GM20431 (cell line): ENCODE measurements at regions not wholly inside any gene's neighbourhood (a gene's known extent, or its start where the extent isn't known, plus 50 kb on each side); places are given as distances from the start of the nearest gene placed in this dataset.
"Not testable (repeated sequence)": the region's sequence is repeated elsewhere in the genome, so short reads cannot be mapped to it uniquely, and the experiment has no call there.

Experiments
- in situ Hi-C: fragments of 300-500 bp; cut with MseI, MboI; formaldehyde crosslinking; loops from one replicate; pipeline ENCODE4 v1.15.0; 2020; ENCODE audit warnings: low sequenced_read_pairs; ENCODE audit not compliant: unreplicated experiment

GRCh38 chr7:124183649-124184048, 150.8 kb upstream of the TMEM229A start:
- in situ Hi-C loops: no loop called here

GRCh38 chr7:124179641-124180040, 146.8 kb upstream of the TMEM229A start:
- in situ Hi-C loops: no loop called here

DNA sequence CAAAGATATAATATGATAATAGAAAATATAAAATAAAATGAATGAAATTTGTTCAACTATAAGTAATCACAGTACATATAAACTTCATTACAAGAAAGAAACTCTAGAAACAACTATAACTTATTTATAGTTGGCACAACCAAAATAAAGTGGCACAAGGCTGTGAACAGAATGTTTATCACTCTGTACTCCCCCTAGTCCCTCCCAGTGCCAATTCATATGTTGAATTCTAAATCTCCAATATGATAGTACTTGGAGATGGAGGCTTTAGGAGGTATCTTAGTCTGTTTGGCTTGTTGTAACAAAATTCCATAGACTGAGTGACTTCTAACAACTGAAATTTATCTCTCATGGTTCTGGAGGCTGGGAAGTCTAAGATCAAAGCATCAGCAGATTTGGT, 145.0 kb upstream of the TMEM229A start:
- in situ Hi-C loops: no loop called here

GRCh38 chr7:124171812-124172211, 138.9 kb upstream of the TMEM229A start:
- in situ Hi-C loops: loop anchor here (25.0 kb wide), 1 partner anchor 615 kb away; no protein-coding TSS in a partner anchor

DNA sequence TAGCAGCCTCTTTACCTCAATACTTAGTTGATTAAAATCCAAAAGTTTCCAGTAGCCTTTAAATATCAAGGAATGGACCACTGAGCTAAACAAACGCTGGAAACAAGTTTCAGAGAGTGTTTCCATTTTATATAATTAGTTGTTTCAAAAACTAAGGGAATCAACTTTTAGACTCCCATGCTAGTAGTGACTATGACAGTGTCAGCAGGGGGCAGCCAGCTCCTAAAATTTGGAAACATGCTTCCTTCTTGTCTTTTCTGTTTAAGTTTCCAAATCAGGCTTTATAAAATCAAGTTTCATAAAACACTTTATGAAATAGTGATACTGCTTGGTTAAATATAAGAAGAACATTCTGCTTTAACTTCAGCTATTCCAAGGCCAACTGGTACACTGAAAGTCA, 138.2 kb upstream of the TMEM229A start:
- in situ Hi-C loops: loop anchor here (25.0 kb wide), 1 partner anchor 616 kb away; no protein-coding TSS in a partner anchor

DNA sequence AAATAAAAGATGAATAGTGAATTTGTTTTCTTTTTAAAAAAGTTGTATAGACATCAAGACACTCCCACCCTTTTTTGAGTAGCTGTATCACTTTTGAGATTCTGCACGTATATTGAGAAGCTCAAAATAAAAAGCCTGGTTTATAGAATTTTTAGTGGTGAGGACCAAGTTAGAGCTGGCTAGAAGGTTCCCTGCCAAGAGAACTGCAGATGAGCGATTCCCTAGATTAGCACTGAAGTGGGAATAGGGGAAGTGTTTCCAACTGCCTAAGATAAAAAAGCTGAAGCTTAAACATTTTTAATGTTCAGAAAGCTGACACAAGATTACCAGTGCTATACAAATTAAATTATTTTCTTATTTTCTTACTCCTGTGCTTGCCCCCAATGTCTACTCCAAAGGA, 135.7 kb upstream of the TMEM229A start:
- in situ Hi-C loops: loop anchor here (25.0 kb wide), 1 partner anchor 619 kb away; no protein-coding TSS in a partner anchor

- in situ Hi-C loops: loop anchor here (25.0 kb wide), 1 partner anchor 625 kb away; no protein-coding TSS in a partner anchor
Measured at GRCh38 chr7:124162667-124163066, 129.8 kb upstream of the TMEM229A start.

GRCh38 chr7:124155432-124156022, 122.7 kb upstream of the TMEM229A start:
- in situ Hi-C loops: loop anchor here (25.0 kb wide), 1 partner anchor 632 kb away; no protein-coding TSS in a partner anchor

DNA sequence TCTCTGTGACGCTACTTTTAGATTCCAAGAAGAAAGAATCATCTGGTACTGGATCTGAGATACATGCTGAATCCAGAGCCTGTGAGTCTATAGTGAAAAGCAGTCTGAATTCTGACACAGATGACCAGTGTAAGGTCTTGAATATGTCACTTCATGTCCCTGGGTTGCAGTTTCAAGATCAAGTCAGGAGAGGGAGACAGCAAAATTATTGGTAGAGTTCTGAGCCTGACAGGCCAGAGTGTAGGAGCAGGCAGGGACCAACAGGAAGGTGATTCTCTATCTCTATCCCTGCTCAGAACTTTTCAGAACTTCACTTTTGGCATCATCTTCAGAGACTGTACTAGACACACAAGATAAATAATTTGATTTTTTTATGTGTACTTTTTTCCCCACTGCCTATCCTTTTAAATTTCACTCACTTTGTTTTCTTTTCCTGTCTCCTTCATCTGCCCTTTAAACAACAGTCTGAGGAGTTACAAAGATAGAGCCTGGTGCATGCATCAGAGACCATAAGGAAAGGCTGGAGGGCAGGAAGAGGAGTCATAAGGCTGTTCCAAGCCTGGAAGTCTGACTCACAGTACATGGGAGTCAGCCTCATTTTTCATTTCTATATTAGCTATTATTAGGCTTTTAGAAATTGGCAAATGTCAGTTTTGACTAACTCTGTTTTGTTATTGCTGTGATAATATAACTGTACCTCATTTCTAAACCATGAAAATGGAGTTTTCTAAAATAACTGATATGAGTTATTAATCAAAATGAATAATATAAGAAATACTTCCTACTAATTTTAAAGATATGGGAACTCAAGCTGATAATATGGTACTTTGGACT, 120.2 kb upstream of the TMEM229A start:
- in situ Hi-C loops: loop anchor here (25.0 kb wide), 1 partner anchor 634 kb away; no protein-coding TSS in a partner anchor

- in situ Hi-C loops: no loop called here
Measured at GRCh38 chr7:124137664-124138063, 104.8 kb upstream of the TMEM229A start.

- in situ Hi-C loops: no loop called here
Measured at GRCh38 chr7:124124201-124124600, 91.3 kb upstream of the TMEM229A start.

DNA sequence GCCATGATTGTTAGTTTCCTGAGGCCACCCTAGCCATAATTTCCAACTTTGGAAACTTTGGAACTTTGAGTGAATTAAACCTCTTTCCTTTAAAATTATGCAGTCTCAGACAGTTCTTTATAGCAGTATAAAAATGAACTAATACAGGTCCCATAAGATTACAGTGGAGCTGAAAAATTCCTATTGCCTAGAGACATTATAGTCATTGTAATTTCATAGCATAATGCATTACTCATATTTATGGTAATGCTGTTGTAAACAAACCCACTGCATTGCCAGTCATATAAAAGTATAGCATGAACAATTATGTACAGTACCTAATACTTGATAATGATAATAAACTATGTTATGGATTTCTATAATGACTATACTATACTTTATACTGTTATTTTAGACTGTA, 88.0 kb upstream of the TMEM229A start:
- in situ Hi-C loops: no loop called here

DNA sequence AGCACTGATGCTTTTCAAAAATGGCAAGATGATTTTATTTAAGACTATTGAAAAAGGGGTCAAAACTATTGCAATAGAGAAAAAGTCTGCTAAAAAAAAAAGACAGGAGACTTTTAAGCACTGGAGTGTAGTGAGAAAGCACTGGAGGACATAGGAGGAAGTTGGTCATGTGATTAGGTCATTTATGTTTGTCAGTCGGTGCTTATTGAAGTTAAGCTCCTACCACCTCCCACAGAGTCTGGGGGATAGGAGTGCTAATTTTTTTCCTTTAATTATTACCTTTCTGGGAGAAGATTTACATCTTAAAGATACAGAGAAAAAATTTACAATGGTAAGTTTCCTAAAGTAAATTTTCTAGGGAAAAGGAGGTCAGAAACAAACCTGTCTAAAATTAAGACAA, 80.2 kb upstream of the TMEM229A start:
- in situ Hi-C loops: no loop called here

DNA sequence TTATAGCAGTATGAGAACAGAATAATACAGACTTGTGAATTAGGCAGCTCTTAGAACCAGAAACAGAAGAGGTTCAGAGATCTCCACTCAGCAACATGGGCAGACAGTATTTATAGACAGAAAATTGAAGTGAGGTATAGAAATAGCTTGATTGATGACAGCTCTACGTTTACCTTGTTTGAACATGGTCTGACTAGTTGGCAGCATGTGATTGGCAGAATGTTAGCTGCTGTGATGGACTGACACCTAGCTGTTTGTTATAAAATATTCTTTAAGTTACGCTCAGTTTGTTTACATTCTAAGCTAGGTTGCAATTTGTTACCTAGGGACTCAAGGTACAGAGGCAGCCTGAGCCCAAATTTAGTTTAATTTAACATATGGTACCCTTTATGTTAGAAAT, 73.7 kb upstream of the TMEM229A start:
- in situ Hi-C loops: no loop called here

DNA sequence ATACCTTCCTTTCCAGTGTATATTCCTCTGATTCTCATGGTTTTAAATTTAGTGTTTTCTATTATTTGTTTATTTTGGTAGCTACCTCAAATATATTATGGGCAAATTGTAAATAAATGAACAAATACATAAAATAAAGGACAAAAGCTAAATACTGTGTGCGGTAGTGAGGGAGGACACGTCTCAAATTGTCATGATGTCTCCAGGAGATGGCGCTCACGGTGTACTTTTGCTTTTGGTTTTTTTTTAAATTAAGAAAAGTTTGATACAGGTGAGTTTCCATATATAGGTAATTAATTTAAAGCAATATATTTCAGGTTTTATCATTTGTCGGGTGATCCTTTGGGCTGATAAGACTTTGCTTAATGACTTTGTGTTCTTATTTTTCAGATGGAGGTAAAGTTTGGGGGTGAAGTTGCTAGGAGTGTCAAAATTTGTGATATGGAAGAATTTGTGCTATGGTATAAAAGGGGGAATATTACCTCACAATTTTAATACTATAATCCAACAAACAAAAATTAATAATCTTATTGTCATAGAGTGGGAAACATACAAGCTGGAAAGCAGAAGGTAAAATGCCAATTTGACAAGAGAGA, 68.4 kb upstream of the TMEM229A start:
- in situ Hi-C loops: no loop called here

- in situ Hi-C loops: no loop called here
Measured at GRCh38 chr7:124100190-124100589, 67.3 kb upstream of the TMEM229A start.

- in situ Hi-C loops: not testable (repeated sequence)
Measured at GRCh38 chr7:124099585-124099984, 66.7 kb upstream of the TMEM229A start.

DNA sequence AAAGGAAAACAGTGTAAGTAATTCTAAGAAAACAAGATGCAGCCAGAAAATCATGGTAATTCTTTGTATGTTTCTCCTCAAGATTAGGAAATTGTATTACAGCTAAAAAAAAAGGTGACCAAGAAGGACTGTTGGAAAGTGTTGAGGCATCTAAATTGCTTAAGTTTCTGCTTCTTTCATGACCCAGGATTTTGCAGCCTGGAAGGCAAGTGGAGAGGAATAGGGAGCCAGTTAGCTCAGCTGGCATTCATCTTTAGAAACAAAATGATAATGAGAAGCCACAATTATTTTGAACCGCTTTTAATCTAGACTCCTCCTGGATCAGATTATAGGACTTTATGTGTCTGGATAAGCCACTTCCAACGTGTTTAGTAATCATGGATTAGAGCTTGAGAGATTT, 56.8 kb upstream of the TMEM229A start:
- in situ Hi-C loops: no loop called here

DNA sequence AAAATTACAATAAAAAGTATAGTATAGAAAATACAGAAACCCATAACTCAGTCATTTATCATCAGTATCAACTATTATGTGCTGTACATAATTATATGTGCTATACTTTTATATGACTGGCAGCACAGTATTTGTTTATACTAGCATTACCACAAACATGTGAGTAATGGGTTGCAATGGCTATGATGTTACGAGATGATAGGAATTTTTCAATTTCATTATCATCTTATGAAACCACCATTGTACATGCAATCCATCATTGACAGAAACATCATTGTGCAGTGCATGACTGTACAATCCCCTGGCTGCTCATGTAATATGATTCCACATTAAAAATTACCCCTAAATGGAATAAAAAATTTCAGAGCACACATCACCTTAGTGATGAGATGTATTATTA, 55.7 kb upstream of the TMEM229A start:
- in situ Hi-C loops: no loop called here

DNA sequence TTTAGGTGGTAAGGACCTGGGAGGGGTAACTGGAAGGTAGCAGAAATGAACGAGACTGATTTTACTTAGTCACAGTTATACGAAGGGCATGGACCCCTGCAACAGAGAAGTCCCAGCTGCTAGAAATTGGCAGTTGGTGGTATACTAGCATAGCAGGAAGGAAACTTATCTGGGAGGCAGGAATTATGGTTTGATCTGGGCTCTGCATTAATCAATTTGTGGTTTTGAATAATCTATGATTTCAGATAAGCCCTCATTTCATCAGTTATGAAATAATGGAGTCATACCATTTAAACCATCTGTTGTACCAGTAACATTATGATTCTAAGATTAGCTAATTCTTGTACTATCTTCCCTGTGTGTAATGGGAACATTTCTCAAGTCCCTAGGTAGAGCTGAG, 54.0 kb upstream of the TMEM229A start:
- in situ Hi-C loops: no loop called here

GRCh38 chr7:124085179-124085578, 52.3 kb upstream of the TMEM229A start:
- in situ Hi-C loops: no loop called here
